ENCODE measurements at regions not wholly inside any gene's neighbourhood (a gene's known extent, or its start where the extent isn't known, plus 50 kb on each side); places are given as distances from the start of the nearest gene placed in this dataset.

- H2AK5ac ChIP-seq (ENCODE audit: low read depth, low read length), result no peak overlapping the region
- WGBS, 2 experiments (ENCODE audit: extremely low coverage in 2 of 2, insufficient read length in 1 of 2), result no CpG with 5 or more reads among the region's 3 CpGs
- H2BK120ac ChIP-seq (ENCODE audit: low read depth, low read length), result no peak overlapping the region
- CTCF ChIA-PET, result interaction anchor here (1.1 kb wide), 1 partner anchor 8 kb away, joined by 3 read pairs; no protein-coding TSS in a partner anchor
- no peak overlapping the region for H3K4me2 ChIP-seq (ENCODE audit: low read depth, low read length)
- H3K27ac ChIP-seq (ENCODE audit: insufficient read depth, low read length), result no peak overlapping the region
- intact Hi-C loops (cut with micrococcal nuclease) (loop anchor here (5.0 to 10.0 kb wide), 5 partner anchors 62 to 1388 kb away; no protein-coding TSS in a partner anchor), in situ Hi-C loops (cut with MboI; ENCODE audit: low sequenced_read_pairs) (no loop called here), dilution Hi-C loops (cut with HindIII; ENCODE audit: low sequenced_read_pairs, unreplicated experiment) (no loop called here)
- H3K9ac ChIP-seq (ENCODE audit: low read depth, low read length), result no peak overlapping the region
- H4K91ac ChIP-seq (ENCODE audit: insufficient read depth, low read depth, low read length), result no peak overlapping the region
- no peaks in the 10 kb centered on the region for H3K27me3 ChIP-seq (ENCODE audit: control insufficient read depth, insufficient read depth, low read length)
- no peaks in the 10 kb centered on the region for H3K36me3 ChIP-seq (ENCODE audit: control insufficient read depth, insufficient read depth, low read length)
- no TSS peak for BruUV-seq (replicated peaks)
- H3K56ac ChIP-seq (ENCODE audit: extremely low read depth, insufficient read depth, low read length), result no peak overlapping the region
- no peaks in the 10 kb centered on the region for H3K79me1 ChIP-seq (ENCODE audit: low read depth in 1 of 2, low read length in 2 of 2)
- ATAC-seq (ENCODE audit: low read depth), result peak; percentile 95
- H3K4me1 ChIP-seq (ENCODE audit: control insufficient read depth, insufficient read depth, low read length), result no peaks in the 10 kb centered on the region
- TF ChIP-seq MXI1 (IDR thresholded peaks at IDR 0.05; ENCODE audit: borderline replicate concordance, low read depth, low read length) (no peak), SMC3 (IDR thresholded peaks at IDR 0.05; ENCODE audit: low read depth, low read length) (0 out of 2 replicates have a peak, but pooled peaks have one; percentile 13), RAD21 (IDR thresholded peaks at IDR 0.05; ENCODE audit: low read length) (peak; percentile 44), FOS (IDR thresholded peaks at IDR 0.05; ENCODE audit: low read depth, low read length) (no peak)
- TF ChIP-seq, protein P1, sequence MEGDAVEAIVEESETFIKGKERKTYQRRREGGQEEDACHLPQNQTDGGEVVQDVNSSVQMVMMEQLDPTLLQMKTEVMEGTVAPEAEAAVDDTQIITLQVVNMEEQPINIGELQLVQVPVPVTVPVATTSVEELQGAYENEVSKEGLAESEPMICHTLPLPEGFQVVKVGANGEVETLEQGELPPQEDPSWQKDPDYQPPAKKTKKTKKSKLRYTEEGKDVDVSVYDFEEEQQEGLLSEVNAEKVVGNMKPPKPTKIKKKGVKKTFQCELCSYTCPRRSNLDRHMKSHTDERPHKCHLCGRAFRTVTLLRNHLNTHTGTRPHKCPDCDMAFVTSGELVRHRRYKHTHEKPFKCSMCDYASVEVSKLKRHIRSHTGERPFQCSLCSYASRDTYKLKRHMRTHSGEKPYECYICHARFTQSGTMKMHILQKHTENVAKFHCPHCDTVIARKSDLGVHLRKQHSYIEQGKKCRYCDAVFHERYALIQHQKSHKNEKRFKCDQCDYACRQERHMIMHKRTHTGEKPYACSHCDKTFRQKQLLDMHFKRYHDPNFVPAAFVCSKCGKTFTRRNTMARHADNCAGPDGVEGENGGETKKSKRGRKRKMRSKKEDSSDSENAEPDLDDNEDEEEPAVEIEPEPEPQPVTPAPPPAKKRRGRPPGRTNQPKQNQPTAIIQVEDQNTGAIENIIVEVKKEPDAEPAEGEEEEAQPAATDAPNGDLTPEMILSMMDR (conservative IDR thresholded peaks at IDR 0.05; ENCODE audit: low read depth, low read length), result peak; percentile 46
- H4K8ac ChIP-seq (ENCODE audit: low read depth in 2 of 2, low read length in 2 of 2), result no peak overlapping the region
- H3K4me3 ChIP-seq (ENCODE audit: insufficient read depth, low read depth, low read length), result no peak overlapping the region
- H3K23ac ChIP-seq (ENCODE audit: low read depth, low read length), result no peak overlapping the region
- POLR2A ChIA-PET (ENCODE audit: unreplicated experiment), result no interaction called here
- DNase-seq, result peak; percentile 21
- H2BK20ac ChIP-seq (ENCODE audit: low read depth, low read length), result no peak overlapping the region
- no peaks in the 10 kb centered on the region for H3K9me3 ChIP-seq (ENCODE audit: control insufficient read depth, insufficient read depth, low read length)
- no peaks in the 10 kb centered on the region for H3K9me1 ChIP-seq (ENCODE audit: insufficient read depth, low read length)
- H2BK5ac ChIP-seq (ENCODE audit: low read depth, low read length, poor library complexity, severe bottlenecking), result no peak overlapping the region
- no peak overlapping the region for H2BK15ac ChIP-seq (ENCODE audit: low read depth, low read length)
- no peak overlapping the region for H2AK9ac ChIP-seq (replicated peaks; ENCODE audit: low read depth, low read length, poor library complexity)
- no peak overlapping the region for H4K5ac ChIP-seq (ENCODE audit: low read depth, low read length)
- H3K18ac ChIP-seq (ENCODE audit: low read depth, low read length), result no peak overlapping the region
- no peak overlapping the region for H3K14ac ChIP-seq (replicated peaks; ENCODE audit: low read depth, low read length)
- no peaks in the 10 kb centered on the region for H4K20me1 ChIP-seq (ENCODE audit: insufficient read depth, low read length)
- no peak overlapping the region for H3K4ac ChIP-seq (ENCODE audit: low read depth, low read length)
- H2AFZ ChIP-seq (replicated peaks; ENCODE audit: low read length, poor library complexity), result no peak overlapping the region
Observed at GRCh38 chr12:59372956-59373355, 222.9 kb upstream of the SLC16A7 start.

All from IMR-90 (cell line).